ENCODE measurements at regions not wholly inside any gene's neighbourhood (a gene's known extent, or its start where the extent isn't known, plus 50 kb on each side); places are given as distances from the start of the nearest gene placed in this dataset.

GRCh38 chr4:81898862-81899504, 427.3 kb upstream of the RASGEF1B start:
- no peak for TF ChIP-seq CREB1 (IDR thresholded peaks at IDR 0.05)
- no peak for TF ChIP-seq EZH2 (IDR thresholded peaks at IDR 0.05; ENCODE audit: low read depth, low read length, severe bottlenecking)
- no peak for TF ChIP-seq CTCF (IDR thresholded peaks at IDR 0.05; ENCODE audit: control extremely low read depth in 1 of 3, insufficient read depth in 1 of 3, low read depth in 1 of 3, low read length in 3 of 3)
- no peak for TF ChIP-seq SUZ12 (IDR thresholded peaks at IDR 0.05; ENCODE audit: low read length)
- TF ChIP-seq RAD21 (IDR thresholded peaks at IDR 0.05 in 1 of 2, conservative IDR thresholded peaks at IDR 0.05 in 1 of 2; ENCODE audit: low read depth in 2 of 2, low read length in 2 of 2) = no peak
- no peak for TF ChIP-seq POLR2A (IDR thresholded peaks at IDR 0.05; ENCODE audit: control extremely low read depth in 1 of 2, low read depth in 2 of 2, low read length in 2 of 2)
- no peak for TF ChIP-seq USF2 (IDR thresholded peaks at IDR 0.05; ENCODE audit: low read length)
- no peak for TF ChIP-seq MAX (IDR thresholded peaks at IDR 0.05)
- TF ChIP-seq SP1 (IDR thresholded peaks at IDR 0.05; ENCODE audit: low read depth, low read length) = no peak
- TF ChIP-seq SP2 (IDR thresholded peaks at IDR 0.05; ENCODE audit: low read length) = no peak

All from H1 (cell line).